T-helper 2 cell treated with Interferon-gamma antibody and Interleukin-4, amounts not matched to agents 5 μg/mL and 100 μg/mL, for 36 hours (primary cell): ENCODE measurements at regions not wholly inside any gene's neighbourhood (a gene's known extent, or its start where the extent isn't known, plus 50 kb on each side); places are given as distances from the start of the nearest gene placed in this dataset.
"Not testable (repeated sequence)": the region's sequence is repeated elsewhere in the genome, so short reads cannot be mapped to it uniquely, and the experiment has no call there.

Experiments
- DNase-seq: peaks from one replicate; pipeline ENCODE4 v3.0.0; 2021; ENCODE audit warnings: low spot score
- H3K27ac Mint-ChIP-seq: one replicate; pipeline ENCODE4 v1.8.0; 2021; ENCODE audit warnings: mild to moderate bottlenecking, mixed read lengths
- H3K27me3 Mint-ChIP-seq: one replicate; pipeline ENCODE4 v1.8.0; 2021; ENCODE audit warnings: low read depth, mixed read lengths
- H3K36me3 Mint-ChIP-seq: one replicate; pipeline ENCODE4 v1.8.0; 2021; ENCODE audit warnings: low read depth, mixed read lengths
- H3K4me1 Mint-ChIP-seq: one replicate; pipeline ENCODE4 v1.8.0; 2021; ENCODE audit warnings: low read depth, mixed read lengths
- H3K4me3 Mint-ChIP-seq: one replicate; pipeline ENCODE4 v1.8.0; 2022; ENCODE audit warnings: mild to moderate bottlenecking, moderate library complexity, mixed read lengths
- H3K9me3 Mint-ChIP-seq: one replicate; pipeline ENCODE4 v1.8.0; 2021; ENCODE audit warnings: mixed read lengths

DNA sequence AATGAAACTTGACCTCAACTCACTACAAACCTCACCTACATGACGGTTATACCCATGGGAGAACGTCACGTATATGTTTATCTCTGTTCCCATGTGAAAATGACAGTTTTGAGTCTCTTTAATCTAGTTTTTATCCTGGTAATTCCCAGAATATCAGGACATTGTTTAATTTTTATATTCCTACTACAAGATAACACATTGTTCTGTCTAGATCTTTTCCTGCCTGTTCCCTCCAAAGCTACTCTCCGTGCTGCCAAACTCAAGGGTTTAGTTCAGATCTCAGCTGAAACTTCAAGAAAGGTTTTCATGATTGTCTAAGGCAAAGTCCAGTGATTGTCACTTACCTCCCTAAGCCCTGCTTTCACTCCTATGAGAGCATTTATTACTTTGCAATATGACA lies 1159.4 kb upstream of the SEMA6A start:
- H3K9me3 Mint-ChIP-seq: peaks cover 17% of the 10 kb centered on the region
- H3K36me3 Mint-ChIP-seq: no peaks in the 10 kb centered on the region
- H3K27ac Mint-ChIP-seq: no peak overlapping the region
- H3K27me3 Mint-ChIP-seq: no peaks in the 10 kb centered on the region
- H3K4me3 Mint-ChIP-seq: no peak overlapping the region
- H3K4me1 Mint-ChIP-seq: no peaks in the 10 kb centered on the region
- no peak for DNase-seq

DNA sequence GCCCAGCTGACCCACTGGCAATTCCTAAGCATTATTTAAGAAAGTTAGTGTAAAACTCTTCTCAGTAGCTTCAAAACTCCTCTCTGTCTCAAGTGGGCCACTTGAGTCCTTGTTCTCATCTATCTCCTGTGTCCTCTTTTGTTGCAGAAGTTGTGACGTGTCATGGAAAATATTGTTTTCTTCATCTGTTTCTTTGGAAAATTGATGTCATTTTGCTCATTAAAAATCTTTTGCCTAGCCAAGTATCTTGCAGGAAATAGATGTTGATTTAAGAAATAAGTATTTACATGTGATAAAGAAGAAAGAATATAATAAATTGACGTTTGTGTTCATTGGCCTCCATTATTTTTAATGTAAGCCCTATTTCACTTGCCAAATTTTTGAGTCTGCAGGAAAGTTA lies 1158.4 kb upstream of the SEMA6A start:
- Mint-ChIP-seq H3K27ac (no peak overlapping the region), H3K4me1 (no peaks in the 10 kb centered on the region), H3K36me3 (no peaks in the 10 kb centered on the region), H3K27me3 (no peaks in the 10 kb centered on the region), H3K4me3 (no peak overlapping the region), H3K9me3 (peaks cover 15% of the 10 kb centered on the region)
- no peak for DNase-seq

DNA sequence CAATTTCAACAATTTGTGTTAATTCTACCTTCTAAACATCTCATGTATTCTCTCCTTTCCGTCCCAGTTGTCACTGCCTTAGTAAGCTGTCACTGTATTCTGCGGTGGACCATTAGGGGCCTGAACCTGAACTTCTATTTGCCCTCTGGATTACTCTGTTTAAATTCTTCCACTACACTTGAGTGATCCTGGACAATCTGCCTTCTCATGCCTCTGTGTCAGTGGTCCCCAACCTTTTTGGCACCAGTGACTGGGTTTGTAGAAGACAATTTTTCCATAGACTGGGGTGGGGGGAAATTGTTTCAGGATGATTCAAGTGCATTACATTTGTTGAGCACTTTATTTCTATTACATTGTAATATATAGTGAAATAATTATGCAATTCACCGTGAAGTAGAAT lies 1157.6 kb upstream of the SEMA6A start:
- no peaks in the 10 kb centered on the region for H3K4me1 Mint-ChIP-seq
- DNase-seq: no peak
- H3K9me3 Mint-ChIP-seq: peaks cover 10% of the 10 kb centered on the region
- H3K27ac Mint-ChIP-seq: no peak overlapping the region
- no peaks in the 10 kb centered on the region for H3K36me3 Mint-ChIP-seq
- H3K27me3 Mint-ChIP-seq: no peaks in the 10 kb centered on the region
- H3K4me3 Mint-ChIP-seq: no peak overlapping the region

DNA sequence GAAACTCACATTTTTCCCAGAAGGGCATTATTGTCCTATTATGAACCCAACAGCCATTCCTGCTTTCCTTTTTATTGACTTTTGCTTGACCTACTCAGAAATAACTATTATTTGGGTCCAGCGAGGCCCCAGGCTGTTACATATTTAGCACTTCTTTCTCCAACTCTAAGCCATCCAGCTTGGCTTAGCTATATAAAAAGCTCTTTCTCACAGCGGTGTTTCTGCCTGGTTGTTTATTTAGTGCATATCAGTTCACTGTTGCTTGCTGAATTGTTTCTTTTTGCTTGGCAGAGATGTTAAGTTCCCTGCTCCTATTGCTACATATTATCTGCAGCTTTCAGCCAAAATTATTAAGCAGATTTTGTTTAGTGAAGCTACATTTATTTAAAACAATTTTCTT lies 1156.8 kb upstream of the SEMA6A start:
- Mint-ChIP-seq H3K4me1 (no peaks in the 10 kb centered on the region), H3K27me3 (no peaks in the 10 kb centered on the region), H3K4me3 (no peak overlapping the region), H3K9me3 (peaks cover 10% of the 10 kb centered on the region), H3K36me3 (no peaks in the 10 kb centered on the region), H3K27ac (no peak overlapping the region)
- DNase-seq: no peak

DNA sequence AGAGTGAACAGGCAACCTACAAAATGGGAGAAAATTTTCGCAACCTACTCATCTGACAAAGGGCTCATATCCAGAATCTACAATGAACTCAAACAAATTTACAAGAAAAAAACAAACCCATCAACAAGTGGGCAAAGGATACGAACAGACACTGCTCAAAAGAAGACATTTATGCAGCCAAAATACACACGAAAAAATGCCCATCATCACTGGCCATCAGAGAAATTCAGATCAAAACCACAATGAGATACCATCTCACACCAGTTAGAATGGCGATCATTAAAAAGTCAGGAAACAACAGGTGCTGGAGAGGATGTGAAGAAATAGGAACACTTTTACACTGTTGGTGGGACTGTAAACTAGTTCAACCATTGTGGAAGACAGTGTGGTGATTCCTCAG lies 1146.2 kb upstream of the SEMA6A start:
- H3K4me3 Mint-ChIP-seq: not testable (repeated sequence)
- peaks cover 23% of the 10 kb centered on the region for H3K9me3 Mint-ChIP-seq

DNA sequence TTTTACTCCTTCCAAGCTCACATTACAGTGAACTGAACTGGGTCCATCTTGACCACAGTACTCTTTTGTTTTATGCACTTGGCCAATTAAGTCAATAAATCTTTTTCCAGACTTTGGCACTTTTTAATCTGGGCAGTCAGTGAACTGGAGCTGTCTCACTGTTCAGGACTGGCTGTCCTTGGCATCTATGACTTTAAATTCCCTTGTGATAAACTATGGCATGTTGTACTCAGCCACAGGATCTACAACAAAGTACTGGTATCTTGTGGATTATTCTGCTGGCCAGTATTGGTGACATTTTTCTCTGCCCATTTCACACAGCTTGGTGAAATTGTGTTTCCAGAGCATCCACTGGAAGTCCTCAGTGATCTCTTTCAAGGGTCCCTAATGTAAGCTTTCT lies 1144.8 kb upstream of the SEMA6A start:
- Mint-ChIP-seq H3K4me1 (no peaks in the 10 kb centered on the region), H3K4me3 (no peak overlapping the region), H3K27me3 (no peaks in the 10 kb centered on the region), H3K9me3 (peaks cover 23% of the 10 kb centered on the region), H3K36me3 (peaks cover 1% of the 10 kb centered on the region), H3K27ac (no peak overlapping the region)
- no peak for DNase-seq

More for the DNA sequence above, 1146.2 kb upstream of the SEMA6A start:
- not testable (repeated sequence) for H3K36me3 Mint-ChIP-seq, H3K27me3 Mint-ChIP-seq, H3K27ac Mint-ChIP-seq, DNase-seq, H3K4me1 Mint-ChIP-seq

DNA sequence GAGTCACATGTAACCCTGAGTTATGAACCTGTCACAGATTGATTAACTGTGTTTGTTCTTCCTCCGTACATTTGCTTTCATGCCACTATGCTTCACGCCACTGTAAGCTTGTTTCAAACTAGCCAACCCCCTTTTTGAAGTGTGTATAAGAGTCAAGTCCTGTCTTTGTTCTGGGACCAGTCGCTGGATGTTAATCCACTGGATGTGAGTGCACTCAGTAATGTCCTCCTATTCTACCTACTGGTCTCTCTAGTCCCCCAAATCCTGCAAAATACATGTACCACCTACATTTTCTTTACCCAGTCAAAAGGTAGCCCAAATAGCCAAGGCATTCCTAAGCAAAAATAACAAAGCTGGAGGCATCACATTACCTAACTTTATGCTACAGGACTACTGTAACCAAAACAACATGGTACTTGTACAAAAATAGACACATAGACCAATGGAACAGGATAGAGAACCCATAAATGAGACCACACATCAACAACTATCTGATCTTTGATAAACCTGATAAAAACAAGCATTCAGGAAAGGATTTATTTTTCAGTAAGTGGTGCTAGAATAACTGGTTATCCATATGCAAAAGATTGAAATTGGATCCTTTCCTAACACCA lies 1139.1 kb upstream of the SEMA6A start:
- H3K27ac Mint-ChIP-seq: no peak overlapping the region
- no peak for DNase-seq
- H3K9me3 Mint-ChIP-seq: peaks cover 41% of the 10 kb centered on the region
- H3K4me1 Mint-ChIP-seq: no peaks in the 10 kb centered on the region
- no peaks in the 10 kb centered on the region for H3K27me3 Mint-ChIP-seq
- peaks cover 1% of the 10 kb centered on the region for H3K36me3 Mint-ChIP-seq
- H3K4me3 Mint-ChIP-seq: no peak overlapping the region

DNA sequence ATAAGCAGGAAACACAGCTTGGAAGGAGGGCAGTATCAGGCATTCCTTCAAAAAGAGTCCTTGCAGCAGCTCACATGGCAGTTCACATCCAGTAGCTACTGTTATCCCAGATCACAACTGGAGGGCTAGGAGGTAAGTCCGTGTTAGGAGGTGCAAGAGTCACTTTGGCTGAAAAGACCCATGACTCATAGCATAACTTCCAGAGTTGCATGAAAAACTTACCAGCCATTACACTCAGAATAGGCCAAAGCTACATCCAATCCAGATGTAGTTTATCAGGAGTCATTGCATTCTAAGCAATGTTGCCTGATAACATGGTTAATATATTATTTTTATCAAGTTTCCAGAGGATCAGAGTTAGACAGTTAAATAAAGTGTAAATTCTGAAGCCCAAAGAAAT lies 1126.4 kb upstream of the SEMA6A start:
- no peak overlapping the region for H3K27ac Mint-ChIP-seq
- H3K4me1 Mint-ChIP-seq: no peaks in the 10 kb centered on the region
- H3K36me3 Mint-ChIP-seq: no peaks in the 10 kb centered on the region
- no peak for DNase-seq
- peaks cover 14% of the 10 kb centered on the region for H3K9me3 Mint-ChIP-seq
- no peak overlapping the region for H3K4me3 Mint-ChIP-seq
- no peaks in the 10 kb centered on the region for H3K27me3 Mint-ChIP-seq

DNA sequence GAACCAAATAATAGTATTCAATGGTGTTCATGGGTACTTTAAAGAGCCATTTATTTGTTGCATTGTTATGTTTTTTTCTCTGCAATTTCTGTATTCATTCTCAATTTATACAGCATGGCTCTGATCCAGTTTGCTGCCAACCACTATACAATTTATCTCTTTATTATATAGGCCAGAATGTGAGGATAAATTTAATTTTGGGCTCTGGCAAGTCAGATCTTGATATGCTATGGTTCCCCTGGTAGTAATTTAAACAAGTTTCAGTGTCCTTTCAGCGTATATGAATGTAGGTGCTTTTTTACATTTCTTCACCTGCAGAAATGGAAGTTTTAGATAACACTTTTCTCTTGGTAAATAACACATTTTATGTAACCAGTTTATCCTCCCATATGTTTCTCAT lies 1118.0 kb upstream of the SEMA6A start:
- peaks cover 7% of the 10 kb centered on the region for H3K9me3 Mint-ChIP-seq
- DNase-seq: no peak
- H3K27me3 Mint-ChIP-seq: no peaks in the 10 kb centered on the region
- H3K27ac Mint-ChIP-seq: no peak overlapping the region
- no peaks in the 10 kb centered on the region for H3K4me1 Mint-ChIP-seq
- H3K4me3 Mint-ChIP-seq: no peak overlapping the region
- H3K36me3 Mint-ChIP-seq: no peaks in the 10 kb centered on the region

DNA sequence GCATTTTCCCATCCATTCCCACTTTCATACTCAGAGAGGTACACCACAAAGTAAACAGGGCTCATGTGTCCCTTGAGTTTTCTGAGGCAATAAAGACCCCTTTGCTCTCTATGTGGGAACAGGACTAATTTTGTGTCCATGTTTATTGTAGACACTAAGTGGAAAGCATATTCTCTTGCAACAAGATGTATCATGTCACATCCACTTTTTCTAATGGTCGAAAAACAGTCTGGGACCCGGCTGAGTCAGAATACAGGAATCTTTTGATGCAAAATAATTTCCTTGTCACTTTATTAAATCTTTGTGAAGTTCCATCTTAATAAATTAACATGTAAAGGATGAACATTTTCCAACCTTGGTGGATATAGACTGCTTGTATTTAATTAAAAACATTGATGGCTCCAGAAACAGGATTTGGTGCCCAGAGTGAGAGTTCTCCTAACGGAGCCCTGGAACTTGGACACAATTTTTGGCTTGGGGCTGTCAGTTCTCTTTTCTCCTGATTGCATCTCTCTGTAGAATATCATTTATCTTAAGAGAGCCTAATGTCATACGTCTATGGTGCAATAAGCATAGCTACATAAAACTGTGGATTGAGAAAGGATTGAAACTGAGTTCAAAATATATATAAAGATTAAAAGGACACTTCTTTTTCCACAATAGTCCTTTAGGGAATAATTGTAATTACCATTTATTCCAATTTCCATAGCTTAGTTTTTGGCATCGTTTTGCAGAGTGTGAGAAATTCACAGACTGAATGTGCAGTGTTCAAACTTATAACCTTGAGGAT lies 1116.7 kb upstream of the SEMA6A start:
- no peak overlapping the region for H3K27ac Mint-ChIP-seq
- peaks cover 7% of the 10 kb centered on the region for H3K9me3 Mint-ChIP-seq
- no peak for DNase-seq
- H3K36me3 Mint-ChIP-seq: no peaks in the 10 kb centered on the region
- H3K4me1 Mint-ChIP-seq: no peaks in the 10 kb centered on the region
- H3K4me3 Mint-ChIP-seq: no peak overlapping the region
- no peaks in the 10 kb centered on the region for H3K27me3 Mint-ChIP-seq

DNA sequence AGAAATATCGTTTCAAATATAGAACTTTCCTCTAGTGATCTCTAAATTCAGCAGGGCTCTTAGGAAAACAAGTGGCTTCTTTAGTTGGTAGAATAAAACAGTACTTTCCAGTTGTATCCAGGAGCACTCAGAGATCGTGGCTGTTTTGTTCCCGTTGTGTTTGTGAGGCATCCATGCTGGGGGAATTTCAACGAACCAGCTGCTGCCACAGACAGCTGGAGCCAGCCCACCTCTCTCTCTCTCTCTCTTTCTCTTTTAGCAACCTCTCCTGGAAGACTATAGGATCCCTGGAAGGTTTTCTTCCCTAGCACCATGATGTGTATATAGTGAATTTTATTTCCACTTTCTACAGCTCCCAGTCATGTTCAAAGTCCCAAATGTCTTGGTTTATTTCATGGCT lies 1116.0 kb upstream of the SEMA6A start:
- Mint-ChIP-seq H3K27me3 (no peaks in the 10 kb centered on the region), H3K4me3 (no peak overlapping the region), H3K4me1 (no peaks in the 10 kb centered on the region), H3K9me3 (peaks cover 2% of the 10 kb centered on the region), H3K36me3 (no peaks in the 10 kb centered on the region), H3K27ac (no peak overlapping the region)
- no peak for DNase-seq

DNA sequence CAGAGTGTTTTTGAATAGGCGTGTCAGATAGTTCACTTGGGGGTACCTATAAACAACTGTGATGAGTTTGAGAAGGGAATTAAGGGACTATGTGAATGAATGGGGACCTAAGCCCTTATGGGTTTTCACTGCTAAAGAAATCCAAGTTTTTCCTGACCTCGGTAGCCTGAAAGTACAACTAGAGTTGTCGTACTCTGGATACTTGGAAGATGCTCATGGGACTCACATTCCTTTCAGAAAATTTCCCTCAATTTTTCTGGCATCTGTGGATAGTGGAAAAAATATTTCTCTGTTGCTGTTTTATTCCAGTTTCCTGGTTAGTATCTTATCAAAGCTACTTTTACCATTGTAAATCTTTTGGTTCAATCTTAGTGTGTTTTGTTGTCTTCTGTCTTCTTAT lies 1112.3 kb upstream of the SEMA6A start:
- no peak for DNase-seq
- Mint-ChIP-seq H3K36me3 (no peaks in the 10 kb centered on the region), H3K4me1 (no peaks in the 10 kb centered on the region), H3K27ac (no peak overlapping the region), H3K4me3 (no peak overlapping the region), H3K9me3 (no peaks in the 10 kb centered on the region), H3K27me3 (no peaks in the 10 kb centered on the region)

DNA sequence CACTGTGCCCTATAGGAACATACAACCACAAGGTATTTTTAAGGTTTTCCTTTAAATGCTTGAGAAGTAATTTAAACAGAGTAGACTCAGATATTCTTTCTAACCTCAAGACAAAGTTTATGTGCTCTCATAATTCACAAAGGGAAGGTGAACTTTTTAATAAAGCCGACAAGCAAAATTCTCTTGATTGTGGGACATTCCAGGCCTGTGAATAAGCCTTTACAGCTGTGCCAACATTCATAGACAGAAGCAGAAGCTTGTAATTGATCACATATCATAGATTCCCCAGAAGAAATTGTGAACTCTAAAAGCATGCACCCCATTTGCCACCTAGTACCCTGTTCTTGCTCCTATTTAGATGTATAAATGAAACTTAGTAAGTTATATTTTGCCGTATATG lies 1107.8 kb upstream of the SEMA6A start:
- Mint-ChIP-seq H3K36me3 (no peaks in the 10 kb centered on the region), H3K9me3 (peaks cover 4% of the 10 kb centered on the region), H3K4me1 (no peaks in the 10 kb centered on the region), H3K27ac (no peak overlapping the region), H3K4me3 (no peak overlapping the region), H3K27me3 (no peaks in the 10 kb centered on the region)
- no peak for DNase-seq

DNA sequence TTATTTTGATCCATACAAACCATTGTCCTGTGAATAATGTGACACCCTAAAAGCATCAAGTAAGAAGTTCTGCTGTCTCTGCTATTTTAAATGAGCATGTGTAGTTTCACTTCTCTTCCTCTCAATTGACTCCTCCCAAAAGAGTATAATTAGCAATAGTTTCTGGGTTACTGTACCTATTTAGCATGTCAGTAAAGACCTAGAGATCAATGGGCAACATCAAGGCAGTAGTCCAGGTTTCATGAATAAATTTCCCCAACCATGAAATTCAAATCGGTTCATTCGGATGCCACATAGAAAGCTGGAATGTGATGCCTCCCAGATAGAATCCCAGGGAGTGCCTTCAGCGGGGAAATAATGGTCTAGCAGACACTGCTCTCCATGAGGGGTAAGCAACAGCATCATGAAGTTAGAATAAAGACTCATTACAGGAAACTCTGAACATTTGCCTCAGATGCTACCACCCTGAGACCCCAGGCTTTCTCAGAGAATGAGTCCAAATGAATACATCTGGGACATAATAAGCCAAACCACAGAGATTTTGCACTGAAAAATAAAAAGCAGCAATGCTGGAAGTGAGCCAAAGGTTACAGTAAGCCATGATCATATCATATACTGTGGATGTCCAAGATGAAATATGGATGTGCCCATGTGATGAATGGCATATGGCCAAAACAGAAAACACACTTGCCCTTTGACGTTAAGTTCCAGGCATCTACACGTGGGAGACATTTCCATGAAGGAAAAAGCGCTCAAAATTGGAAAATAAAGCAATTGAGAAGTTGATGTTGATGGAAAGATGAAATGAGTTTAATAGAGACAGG lies 1107.0 kb upstream of the SEMA6A start:
- H3K9me3 Mint-ChIP-seq: peaks cover 4% of the 10 kb centered on the region
- H3K4me3 Mint-ChIP-seq: no peak overlapping the region
- no peaks in the 10 kb centered on the region for H3K27me3 Mint-ChIP-seq
- no peaks in the 10 kb centered on the region for H3K4me1 Mint-ChIP-seq
- DNase-seq: no peak
- H3K27ac Mint-ChIP-seq: no peak overlapping the region
- no peaks in the 10 kb centered on the region for H3K36me3 Mint-ChIP-seq
